Adrenal gland (tissue), 5 donors: ENCODE measurements at regions not wholly inside any gene's neighbourhood (a gene's known extent, or its start where the extent isn't known, plus 50 kb on each side); places are given as distances from the start of the nearest gene placed in this dataset.

ENCODE experiments used
- CTCF ChIP-seq, 6 experiments: fragments of 450-650 bp in 4 of 6; fragments of 200-600 bp in 2 of 6; sonication (generic) in 1 of 6; IDR thresholded peaks; 1 replicate in 5 of 6; 2 replicates in 1 of 6; pipeline versions ENCODE4 v1.5.1 to v1.8.0; 2016 to 2021; ENCODE audit warnings: antibody characterized with exemption in 6 of 6, mild to moderate bottlenecking in 2 of 6, moderate library complexity in 1 of 6
- POLR2A ChIP-seq, 2 donors: fragments of 450-650 bp; IDR thresholded peaks; one replicate each; pipeline ENCODE4 v1.6.1; 2017; ENCODE audit warnings: antibody characterized with exemption in 2 of 2, mild to moderate bottlenecking in 2 of 2, moderate library complexity in 1 of 2
- donor health status: DM: no; HTN: no; CAD: no.

GRCh38 chr12:104828015-104828414 is 130.1 kb downstream of the SLC41A2 start:
- no peak for TF ChIP-seq CTCF (IDR thresholded peaks at IDR 0.05)
- TF ChIP-seq POLR2A (IDR thresholded peaks at IDR 0.05), result no peak
